ENCODE measurements at regions not wholly inside any gene's neighbourhood (a gene's known extent, or its start where the extent isn't known, plus 50 kb on each side); places are given as distances from the start of the nearest gene placed in this dataset.

DNA sequence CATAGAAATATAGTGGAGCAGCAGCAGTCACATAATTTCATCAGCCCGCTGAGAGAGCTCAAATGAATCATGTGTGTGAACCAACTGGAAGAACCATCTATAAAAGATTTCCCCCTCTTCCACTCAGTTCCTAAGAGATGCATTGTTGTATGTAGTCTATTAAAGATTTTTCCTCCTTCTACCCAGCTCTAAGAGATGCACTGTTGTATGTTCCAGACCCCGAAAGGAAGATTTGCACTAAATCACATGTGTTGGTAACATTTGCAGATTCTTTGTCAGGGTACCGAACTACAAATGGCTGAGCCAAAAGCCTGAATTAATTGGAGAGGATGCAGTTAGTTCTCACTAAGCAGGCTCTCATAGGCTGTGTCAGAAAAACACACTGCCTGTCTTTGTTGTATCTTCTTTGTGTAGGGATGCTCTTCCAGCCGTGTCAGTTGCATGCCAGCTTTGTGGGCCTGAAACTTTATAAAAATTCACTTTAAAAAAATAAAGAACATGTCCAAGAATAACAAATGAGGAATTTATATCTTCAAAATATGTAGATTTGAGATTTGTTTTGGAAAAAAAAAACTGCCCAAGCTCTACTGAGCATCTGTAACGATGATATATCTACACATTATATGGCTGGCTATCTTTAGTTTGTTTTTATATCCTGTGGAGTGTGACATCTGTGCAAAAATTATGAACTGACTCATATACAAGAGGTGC, 223.1 kb downstream of the MZT1 start:
- no peak overlapping the region for H3K4me3 ChIP-seq (ENCODE audit: low read depth, low read length)
- TF ChIP-seq, protein P1, sequence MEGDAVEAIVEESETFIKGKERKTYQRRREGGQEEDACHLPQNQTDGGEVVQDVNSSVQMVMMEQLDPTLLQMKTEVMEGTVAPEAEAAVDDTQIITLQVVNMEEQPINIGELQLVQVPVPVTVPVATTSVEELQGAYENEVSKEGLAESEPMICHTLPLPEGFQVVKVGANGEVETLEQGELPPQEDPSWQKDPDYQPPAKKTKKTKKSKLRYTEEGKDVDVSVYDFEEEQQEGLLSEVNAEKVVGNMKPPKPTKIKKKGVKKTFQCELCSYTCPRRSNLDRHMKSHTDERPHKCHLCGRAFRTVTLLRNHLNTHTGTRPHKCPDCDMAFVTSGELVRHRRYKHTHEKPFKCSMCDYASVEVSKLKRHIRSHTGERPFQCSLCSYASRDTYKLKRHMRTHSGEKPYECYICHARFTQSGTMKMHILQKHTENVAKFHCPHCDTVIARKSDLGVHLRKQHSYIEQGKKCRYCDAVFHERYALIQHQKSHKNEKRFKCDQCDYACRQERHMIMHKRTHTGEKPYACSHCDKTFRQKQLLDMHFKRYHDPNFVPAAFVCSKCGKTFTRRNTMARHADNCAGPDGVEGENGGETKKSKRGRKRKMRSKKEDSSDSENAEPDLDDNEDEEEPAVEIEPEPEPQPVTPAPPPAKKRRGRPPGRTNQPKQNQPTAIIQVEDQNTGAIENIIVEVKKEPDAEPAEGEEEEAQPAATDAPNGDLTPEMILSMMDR (IDR thresholded peaks at IDR 0.05; ENCODE audit: borderline replicate concordance, insufficient read depth, low read depth, low read length) = no peak

DNA sequence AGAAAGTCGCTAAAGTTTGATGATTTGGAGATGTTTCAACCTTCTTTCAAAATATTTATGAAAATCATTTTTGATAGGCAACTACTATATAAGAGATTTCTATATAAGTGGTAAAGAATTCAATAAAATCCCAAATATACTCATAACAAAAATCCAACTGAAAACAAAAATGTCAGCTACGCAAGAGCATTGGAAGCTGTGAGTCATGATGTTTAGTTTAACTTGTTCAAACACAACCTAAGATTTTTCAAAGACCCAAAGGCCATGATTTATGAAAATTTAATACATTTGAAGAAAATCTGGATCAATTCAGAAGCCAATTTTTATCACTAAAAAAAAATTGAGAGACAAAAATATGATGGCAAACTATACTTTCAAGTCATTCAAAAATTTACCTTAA, 226.6 kb downstream of the MZT1 start:
- TF ChIP-seq, protein P1 (IDR thresholded peaks at IDR 0.05; ENCODE audit: borderline replicate concordance, insufficient read depth, low read depth, low read length) = no peak
- H3K4me3 ChIP-seq (ENCODE audit: low read depth, low read length) = no peak overlapping the region

DNA sequence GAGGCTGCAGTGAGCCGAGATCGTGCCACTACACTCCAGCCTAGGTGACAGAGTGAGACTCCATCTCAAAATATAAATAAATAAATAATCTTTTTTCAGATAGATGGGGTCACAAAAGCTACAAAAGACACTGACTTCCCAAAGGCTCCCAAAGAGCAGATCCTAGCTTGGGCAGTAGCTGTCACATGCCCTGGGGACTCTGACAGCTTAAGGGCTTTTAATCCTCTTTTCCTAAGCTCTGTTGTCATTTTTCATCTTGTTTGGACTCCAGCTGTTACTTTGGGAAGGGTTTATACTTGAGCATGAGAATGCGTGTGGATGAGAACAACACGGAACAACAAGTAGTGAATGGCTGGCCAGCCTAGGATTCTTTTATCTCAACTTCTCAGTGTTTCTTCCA, 231.7 kb downstream of the MZT1 start:
- no peak overlapping the region for H3K4me3 ChIP-seq (ENCODE audit: low read depth, low read length)
- TF ChIP-seq, protein P1 (IDR thresholded peaks at IDR 0.05; ENCODE audit: borderline replicate concordance, insufficient read depth, low read depth, low read length) = no peak

DNA sequence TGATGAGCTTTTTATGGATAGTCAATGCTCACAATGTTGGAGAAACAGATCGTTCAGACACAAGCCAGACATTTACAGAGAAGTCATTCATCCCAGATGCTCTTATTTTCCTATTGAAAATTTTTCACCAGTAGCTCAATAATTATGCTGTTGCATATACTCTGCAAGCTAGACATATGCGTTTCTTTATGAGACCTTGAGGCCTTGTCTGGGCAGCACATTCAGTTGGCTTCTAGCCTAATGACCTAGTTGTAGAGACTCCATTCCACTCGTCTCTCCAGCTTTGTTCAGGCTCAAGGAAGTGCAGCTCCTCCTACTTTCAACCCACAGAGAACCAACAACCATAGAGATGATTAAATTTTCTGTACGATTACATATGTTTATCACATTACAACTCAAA, 237.7 kb downstream of the MZT1 start:
- H3K4me3 ChIP-seq (ENCODE audit: low read depth, low read length) = no peak overlapping the region
- TF ChIP-seq, protein P1 (IDR thresholded peaks at IDR 0.05; ENCODE audit: borderline replicate concordance, insufficient read depth, low read depth, low read length) = no peak

DNA sequence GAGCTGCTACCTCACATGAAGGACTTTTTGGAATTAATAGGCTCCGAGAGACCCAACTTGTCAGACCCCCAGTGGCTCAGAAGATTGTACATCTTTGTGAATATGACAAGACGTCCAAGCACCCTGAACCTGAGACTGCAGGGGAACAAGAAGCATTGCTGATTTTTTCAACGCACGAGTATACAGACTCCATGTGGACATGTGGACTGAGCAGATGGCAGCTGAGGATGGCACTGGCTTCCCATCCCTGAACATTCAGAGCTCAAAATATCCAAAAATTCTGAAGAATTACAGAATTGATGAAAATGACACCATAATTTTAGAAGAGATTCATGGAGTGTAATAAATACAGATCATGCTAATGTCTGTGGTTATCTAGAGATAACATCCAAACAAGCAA, 254.1 kb downstream of the MZT1 start:
- H3K4me3 ChIP-seq (ENCODE audit: low read depth, low read length) = no peak overlapping the region
- TF ChIP-seq, protein P1 (IDR thresholded peaks at IDR 0.05; ENCODE audit: borderline replicate concordance, insufficient read depth, low read depth, low read length) = no peak

DNA sequence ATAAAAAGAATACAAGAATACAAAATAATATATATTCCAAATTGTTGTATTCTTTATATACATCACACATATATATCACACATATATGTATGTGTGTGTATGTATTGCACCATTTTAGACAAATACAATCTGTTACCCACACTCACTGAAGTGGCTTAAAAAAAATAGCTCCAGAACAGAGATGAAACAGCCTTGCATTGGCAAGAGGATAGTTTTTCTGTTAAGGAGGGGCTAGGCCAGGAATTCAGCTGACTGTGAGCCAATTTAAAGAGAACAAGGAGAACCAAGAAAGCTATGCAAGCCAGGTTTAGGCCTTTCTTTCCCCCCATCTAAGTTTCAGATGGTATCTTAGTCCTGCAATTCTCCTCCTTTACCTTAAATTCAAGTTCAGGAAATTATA, 257.5 kb downstream of the MZT1 start:
- no peak overlapping the region for H3K4me3 ChIP-seq (ENCODE audit: low read depth, low read length)
- TF ChIP-seq, protein P1 (IDR thresholded peaks at IDR 0.05; ENCODE audit: borderline replicate concordance, insufficient read depth, low read depth, low read length) = no peak

DNA sequence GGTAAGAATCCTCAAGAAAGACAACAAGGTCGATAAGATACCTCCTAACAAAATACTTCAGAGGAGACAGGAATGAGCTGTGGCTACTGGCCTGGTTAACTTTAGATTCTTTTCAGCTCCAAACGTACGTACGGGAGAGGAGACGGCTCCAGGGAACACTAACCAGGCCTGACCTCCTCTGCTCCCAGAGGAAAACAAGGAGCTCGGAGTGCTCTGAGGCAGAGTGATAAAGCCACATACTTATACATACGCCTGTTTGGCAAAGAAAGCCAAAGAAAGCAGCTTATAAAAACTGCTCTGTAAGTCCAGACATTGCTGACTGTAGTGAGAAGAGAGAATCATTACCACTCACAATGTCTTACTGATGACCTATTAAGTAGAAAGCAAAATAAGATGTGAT, 263.9 kb downstream of the MZT1 start:
- no peak overlapping the region for H3K4me3 ChIP-seq (ENCODE audit: low read depth, low read length)
- TF ChIP-seq, protein P1 (IDR thresholded peaks at IDR 0.05; ENCODE audit: borderline replicate concordance, insufficient read depth, low read depth, low read length) = no peak

Measured in GM12875 (cell line).